ENCODE measurements at regions not wholly inside any gene's neighbourhood (a gene's known extent, or its start where the extent isn't known, plus 50 kb on each side); places are given as distances from the start of the nearest gene placed in this dataset.

GRCh38 chr3:176009256-176009655 is 1150.1 kb downstream of the NAALADL2 start:
- Mint-ChIP-seq H3K9me3 (ENCODE audit: unreplicated experiment) (no peaks in the 10 kb centered on the region), H3K36me3 (ENCODE audit: low read depth, unreplicated experiment) (no peaks in the 10 kb centered on the region), H3K4me1 (ENCODE audit: low read depth, unreplicated experiment) (no peaks in the 10 kb centered on the region), H3K27me3 (ENCODE audit: low read depth, unreplicated experiment) (no peaks in the 10 kb centered on the region), H3K4me3 (ENCODE audit: unreplicated experiment) (no peak overlapping the region), H3K27ac (ENCODE audit: unreplicated experiment) (no peak overlapping the region)
- Histone ChIP-seq H3K4me2 (ENCODE audit: low read length) (no peak overlapping the region), H3K4me1 (ENCODE audit: insufficient read depth, low read length) (no peaks in the 10 kb centered on the region), H3K27me3 (ENCODE audit: insufficient read depth, low read length) (no peaks in the 10 kb centered on the region), H3K36me3 (ENCODE audit: insufficient read depth, low read length) (no peaks in the 10 kb centered on the region), H3K27ac (ENCODE audit: low read depth, low read length) (no peak overlapping the region), H3K9ac (ENCODE audit: low read length) (no peak overlapping the region), H3K4me3 (ENCODE audit: insufficient read depth, low read depth, low read length) (no peak overlapping the region), H3K9me3 (ENCODE audit: insufficient read depth, low read depth, low read length) (no peaks in the 10 kb centered on the region), H4K20me1 (ENCODE audit: insufficient read depth, low read length) (no peaks in the 10 kb centered on the region), H3K79me2 (ENCODE audit: insufficient read depth, low read length) (no peaks in the 10 kb centered on the region), H2AFZ (ENCODE audit: low read depth, low read length) (no peak overlapping the region)
- FAIRE-seq, result no peak
- TF ChIP-seq CTCF (IDR thresholded peaks at IDR 0.05; ENCODE audit: insufficient read depth, low read depth, low read length) (no peak), EZH2 (IDR thresholded peaks at IDR 0.05; ENCODE audit: insufficient read depth, low read length) (no peak)
- DNase-seq (ENCODE audit: low read depth), result no peak

- Mint-ChIP-seq H3K36me3 (ENCODE audit: low read depth, unreplicated experiment) (no peaks in the 10 kb centered on the region), H3K27me3 (ENCODE audit: low read depth, unreplicated experiment) (no peaks in the 10 kb centered on the region), H3K4me3 (ENCODE audit: unreplicated experiment) (no peak overlapping the region), H3K9me3 (ENCODE audit: unreplicated experiment) (no peaks in the 10 kb centered on the region), H3K27ac (ENCODE audit: unreplicated experiment) (no peak overlapping the region), H3K4me1 (ENCODE audit: low read depth, unreplicated experiment) (no peaks in the 10 kb centered on the region)
- Histone ChIP-seq H3K27me3 (ENCODE audit: insufficient read depth, low read length) (no peaks in the 10 kb centered on the region), H3K4me1 (ENCODE audit: insufficient read depth, low read length) (no peaks in the 10 kb centered on the region), H3K79me2 (ENCODE audit: insufficient read depth, low read length) (no peaks in the 10 kb centered on the region), H3K4me2 (ENCODE audit: low read length) (no peak overlapping the region), H3K9me3 (ENCODE audit: insufficient read depth, low read depth, low read length) (no peaks in the 10 kb centered on the region), H3K36me3 (ENCODE audit: insufficient read depth, low read length) (no peaks in the 10 kb centered on the region), H2AFZ (ENCODE audit: low read depth, low read length) (no peak overlapping the region), H3K9ac (ENCODE audit: low read length) (no peak overlapping the region), H4K20me1 (ENCODE audit: insufficient read depth, low read length) (no peaks in the 10 kb centered on the region), H3K4me3 (ENCODE audit: insufficient read depth, low read depth, low read length) (no peak overlapping the region), H3K27ac (ENCODE audit: low read depth, low read length) (no peak overlapping the region)
- FAIRE-seq, result peak; percentile 41
- DNase-seq (ENCODE audit: low read depth), result no peak
- TF ChIP-seq EZH2 (IDR thresholded peaks at IDR 0.05; ENCODE audit: insufficient read depth, low read length), result no peak
- TF ChIP-seq CTCF (IDR thresholded peaks at IDR 0.05; ENCODE audit: insufficient read depth, low read depth, low read length), result no peak
Measured at GRCh38 chr3:176005564-176005963, 1146.4 kb downstream of the NAALADL2 start.

GRCh38 chr3:175989161-175989560 is 1130.0 kb downstream of the NAALADL2 start:
- Histone ChIP-seq H3K4me2 (ENCODE audit: low read length) (no peak overlapping the region), H3K27me3 (ENCODE audit: insufficient read depth, low read length) (no peaks in the 10 kb centered on the region), H3K9ac (ENCODE audit: low read length) (no peak overlapping the region), H2AFZ (ENCODE audit: low read depth, low read length) (no peak overlapping the region), H4K20me1 (ENCODE audit: insufficient read depth, low read length) (no peaks in the 10 kb centered on the region), H3K79me2 (ENCODE audit: insufficient read depth, low read length) (no peaks in the 10 kb centered on the region), H3K36me3 (ENCODE audit: insufficient read depth, low read length) (no peaks in the 10 kb centered on the region), H3K4me1 (ENCODE audit: insufficient read depth, low read length) (no peaks in the 10 kb centered on the region), H3K27ac (ENCODE audit: low read depth, low read length) (no peak overlapping the region), H3K9me3 (ENCODE audit: insufficient read depth, low read depth, low read length) (no peaks in the 10 kb centered on the region), H3K4me3 (ENCODE audit: insufficient read depth, low read depth, low read length) (no peak overlapping the region)
- Mint-ChIP-seq H3K9me3 (ENCODE audit: unreplicated experiment) (peaks cover under 1% of the 10 kb centered on the region), H3K36me3 (ENCODE audit: low read depth, unreplicated experiment) (peaks cover 2% of the 10 kb centered on the region), H3K27ac (ENCODE audit: unreplicated experiment) (no peak overlapping the region), H3K27me3 (ENCODE audit: low read depth, unreplicated experiment) (peaks cover 2% of the 10 kb centered on the region), H3K4me3 (ENCODE audit: unreplicated experiment) (no peak overlapping the region), H3K4me1 (ENCODE audit: low read depth, unreplicated experiment) (no peaks in the 10 kb centered on the region)
- DNase-seq (ENCODE audit: low read depth) (no peak), FAIRE-seq (no peak)
- TF ChIP-seq CTCF (IDR thresholded peaks at IDR 0.05; ENCODE audit: insufficient read depth, low read depth, low read length), result no peak
- TF ChIP-seq EZH2 (IDR thresholded peaks at IDR 0.05; ENCODE audit: insufficient read depth, low read length), result no peak

All from astrocyte (in vitro differentiated cells and primary cell).